ENCODE measurements at regions not wholly inside any gene's neighbourhood (a gene's known extent, or its start where the extent isn't known, plus 50 kb on each side); places are given as distances from the start of the nearest gene placed in this dataset.

- DNase-seq (ENCODE audit: low read depth in 1 of 2, low spot score in 1 of 2), result no peak
- peaks cover 3% of the 10 kb centered on the region for H3K27me3 ChIP-seq (ENCODE audit: insufficient read depth, poor library complexity, severe bottlenecking)
- TF ChIP-seq GABPA (IDR thresholded peaks at IDR 0.05; ENCODE audit: low read depth) (no peak), POLR2AphosphoS5 (IDR thresholded peaks at IDR 0.05; ENCODE audit: low read depth) (no peak)
- TF ChIP-seq, protein P1, sequence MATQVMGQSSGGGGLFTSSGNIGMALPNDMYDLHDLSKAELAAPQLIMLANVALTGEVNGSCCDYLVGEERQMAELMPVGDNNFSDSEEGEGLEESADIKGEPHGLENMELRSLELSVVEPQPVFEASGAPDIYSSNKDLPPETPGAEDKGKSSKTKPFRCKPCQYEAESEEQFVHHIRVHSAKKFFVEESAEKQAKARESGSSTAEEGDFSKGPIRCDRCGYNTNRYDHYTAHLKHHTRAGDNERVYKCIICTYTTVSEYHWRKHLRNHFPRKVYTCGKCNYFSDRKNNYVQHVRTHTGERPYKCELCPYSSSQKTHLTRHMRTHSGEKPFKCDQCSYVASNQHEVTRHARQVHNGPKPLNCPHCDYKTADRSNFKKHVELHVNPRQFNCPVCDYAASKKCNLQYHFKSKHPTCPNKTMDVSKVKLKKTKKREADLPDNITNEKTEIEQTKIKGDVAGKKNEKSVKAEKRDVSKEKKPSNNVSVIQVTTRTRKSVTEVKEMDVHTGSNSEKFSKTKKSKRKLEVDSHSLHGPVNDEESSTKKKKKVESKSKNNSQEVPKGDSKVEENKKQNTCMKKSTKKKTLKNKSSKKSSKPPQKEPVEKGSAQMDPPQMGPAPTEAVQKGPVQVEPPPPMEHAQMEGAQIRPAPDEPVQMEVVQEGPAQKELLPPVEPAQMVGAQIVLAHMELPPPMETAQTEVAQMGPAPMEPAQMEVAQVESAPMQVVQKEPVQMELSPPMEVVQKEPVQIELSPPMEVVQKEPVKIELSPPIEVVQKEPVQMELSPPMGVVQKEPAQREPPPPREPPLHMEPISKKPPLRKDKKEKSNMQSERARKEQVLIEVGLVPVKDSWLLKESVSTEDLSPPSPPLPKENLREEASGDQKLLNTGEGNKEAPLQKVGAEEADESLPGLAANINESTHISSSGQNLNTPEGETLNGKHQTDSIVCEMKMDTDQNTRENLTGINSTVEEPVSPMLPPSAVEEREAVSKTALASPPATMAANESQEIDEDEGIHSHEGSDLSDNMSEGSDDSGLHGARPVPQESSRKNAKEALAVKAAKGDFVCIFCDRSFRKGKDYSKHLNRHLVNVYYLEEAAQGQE (IDR thresholded peaks at IDR 0.05; ENCODE audit: insufficient replicate concordance, low read depth), result no peak
- TF ChIP-seq, protein P2, sequence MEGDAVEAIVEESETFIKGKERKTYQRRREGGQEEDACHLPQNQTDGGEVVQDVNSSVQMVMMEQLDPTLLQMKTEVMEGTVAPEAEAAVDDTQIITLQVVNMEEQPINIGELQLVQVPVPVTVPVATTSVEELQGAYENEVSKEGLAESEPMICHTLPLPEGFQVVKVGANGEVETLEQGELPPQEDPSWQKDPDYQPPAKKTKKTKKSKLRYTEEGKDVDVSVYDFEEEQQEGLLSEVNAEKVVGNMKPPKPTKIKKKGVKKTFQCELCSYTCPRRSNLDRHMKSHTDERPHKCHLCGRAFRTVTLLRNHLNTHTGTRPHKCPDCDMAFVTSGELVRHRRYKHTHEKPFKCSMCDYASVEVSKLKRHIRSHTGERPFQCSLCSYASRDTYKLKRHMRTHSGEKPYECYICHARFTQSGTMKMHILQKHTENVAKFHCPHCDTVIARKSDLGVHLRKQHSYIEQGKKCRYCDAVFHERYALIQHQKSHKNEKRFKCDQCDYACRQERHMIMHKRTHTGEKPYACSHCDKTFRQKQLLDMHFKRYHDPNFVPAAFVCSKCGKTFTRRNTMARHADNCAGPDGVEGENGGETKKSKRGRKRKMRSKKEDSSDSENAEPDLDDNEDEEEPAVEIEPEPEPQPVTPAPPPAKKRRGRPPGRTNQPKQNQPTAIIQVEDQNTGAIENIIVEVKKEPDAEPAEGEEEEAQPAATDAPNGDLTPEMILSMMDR (IDR thresholded peaks at IDR 0.05; ENCODE audit: insufficient read depth, low read length), result no peak
- H3K4me3 ChIP-seq (replicated peaks; ENCODE audit: insufficient read depth, low read length), result no peak overlapping the region
- no peak overlapping the region for H3K27ac ChIP-seq (replicated peaks)
Observed at GRCh38 chr1:38284953-38285352, 238.4 kb upstream of the POU3F1 start.

DNA sequence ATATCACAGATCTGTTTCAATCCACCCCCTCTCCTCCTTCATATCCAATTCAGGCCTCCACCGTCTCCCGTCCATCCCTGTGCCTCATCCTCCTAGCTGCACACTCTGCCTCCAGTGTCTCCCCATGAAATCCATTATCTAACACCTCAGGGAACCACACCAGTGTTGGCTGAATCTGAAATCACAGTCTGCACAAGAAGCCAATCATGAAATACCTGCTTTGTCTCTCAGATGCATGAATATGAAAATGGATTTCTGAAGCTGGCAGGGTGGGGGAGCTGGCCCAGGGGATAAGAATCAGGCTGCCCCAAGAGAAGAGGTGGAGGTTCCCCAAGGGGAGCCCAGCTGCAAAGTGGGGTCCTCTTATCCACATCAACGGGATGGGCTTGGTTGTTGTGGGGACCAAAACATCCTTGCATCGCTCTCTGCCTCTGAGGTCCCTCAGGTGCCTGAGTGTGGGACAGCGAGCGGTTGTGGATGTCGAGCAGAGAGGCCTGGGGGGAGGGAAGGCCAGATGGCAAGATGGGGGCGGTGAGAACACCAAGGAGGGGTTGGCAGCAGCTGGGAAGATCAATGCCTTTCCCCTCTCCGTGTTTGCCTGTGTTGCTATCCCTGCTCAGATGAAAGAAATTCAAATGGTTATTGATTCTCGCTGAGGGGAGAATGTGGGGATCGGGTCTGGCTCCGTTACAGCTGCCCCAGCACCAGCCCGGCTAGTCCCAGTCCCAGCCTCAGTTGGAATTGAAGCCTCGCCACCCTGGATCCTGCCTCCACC, 237.3 kb upstream of the POU3F1 start:
- H3K27ac ChIP-seq (replicated peaks), result no peak overlapping the region
- no peak for TF ChIP-seq GABPA (IDR thresholded peaks at IDR 0.05; ENCODE audit: low read depth)
- TF ChIP-seq, protein P2 (IDR thresholded peaks at IDR 0.05; ENCODE audit: insufficient read depth, low read length), result no peak
- TF ChIP-seq POLR2AphosphoS5 (IDR thresholded peaks at IDR 0.05; ENCODE audit: low read depth), result no peak
- TF ChIP-seq, protein P1 (IDR thresholded peaks at IDR 0.05; ENCODE audit: insufficient replicate concordance, low read depth), result no peak
- TF ChIP-seq SPI1 (IDR thresholded peaks at IDR 0.05; ENCODE audit: borderline replicate concordance, low read depth), result no peak
- no peaks in the 10 kb centered on the region for H3K27me3 ChIP-seq (ENCODE audit: insufficient read depth, poor library complexity, severe bottlenecking)
- no peak overlapping the region for H3K4me3 ChIP-seq (replicated peaks; ENCODE audit: insufficient read depth, low read length)
- no peak for DNase-seq (ENCODE audit: low read depth in 1 of 2, low spot score in 1 of 2)

- DNase-seq (ENCODE audit: low read depth in 1 of 2, low spot score in 1 of 2), result no peak
- Histone ChIP-seq H3K27me3 (ENCODE audit: insufficient read depth, poor library complexity, severe bottlenecking) (no peaks in the 10 kb centered on the region), H3K4me3 (replicated peaks; ENCODE audit: insufficient read depth, low read length) (no peak overlapping the region), H3K27ac (replicated peaks) (no peak overlapping the region)
- TF ChIP-seq, protein P1 (IDR thresholded peaks at IDR 0.05; ENCODE audit: insufficient replicate concordance, low read depth), result no peak
- TF ChIP-seq GABPA (IDR thresholded peaks at IDR 0.05; ENCODE audit: low read depth), result no peak
- TF ChIP-seq, protein P2 (IDR thresholded peaks at IDR 0.05; ENCODE audit: insufficient read depth, low read length), result no peak
Observed at GRCh38 chr1:38279148-38279547, 232.6 kb upstream of the POU3F1 start.

Data from HL-60 (cell line).